GM19467 (cell line): ENCODE measurements at regions not wholly inside any gene's neighbourhood (a gene's known extent, or its start where the extent isn't known, plus 50 kb on each side); places are given as distances from the start of the nearest gene placed in this dataset.
"Not testable (repeated sequence)": the region's sequence is repeated elsewhere in the genome, so short reads cannot be mapped to it uniquely, and the experiment has no call there.

Experiments used
- ATAC-seq: cut with Tn5 transposase; IDR thresholded peaks from one replicate; pipeline ENCODE4 v1.9.1; 2021; ENCODE audit warnings: mild to moderate bottlenecking, moderate library complexity; ENCODE audit not compliant: unreplicated experiment

- no peak for ATAC-seq
Observed at GRCh38 chr2:12871694-12872315, 155.1 kb downstream of the TRIB2 start.

DNA sequence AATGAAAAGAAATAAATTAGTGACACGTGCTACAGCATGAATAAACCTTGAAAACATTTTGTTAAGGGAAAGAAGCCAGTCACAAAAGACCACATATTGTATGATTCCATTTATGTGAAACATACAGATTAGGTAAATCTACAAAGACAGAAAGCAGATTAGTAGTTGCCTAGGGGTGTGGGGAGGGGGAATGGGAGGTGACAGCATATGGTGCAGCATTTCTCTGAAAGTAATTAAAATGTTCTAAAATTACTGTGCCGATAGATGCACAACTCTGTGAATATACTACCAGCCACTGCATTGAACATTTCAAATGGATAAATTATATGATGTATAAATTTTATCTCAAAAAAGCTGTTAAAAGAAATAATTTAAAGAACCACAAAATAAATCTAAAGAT, 161.0 kb downstream of the TRIB2 start:
- ATAC-seq, result no peak

GRCh38 chr2:12879649-12880048, 162.9 kb downstream of the TRIB2 start:
- ATAC-seq, result no peak

GRCh38 chr2:12881952-12882351, 165.2 kb downstream of the TRIB2 start:
- ATAC-seq, result no peak

DNA sequence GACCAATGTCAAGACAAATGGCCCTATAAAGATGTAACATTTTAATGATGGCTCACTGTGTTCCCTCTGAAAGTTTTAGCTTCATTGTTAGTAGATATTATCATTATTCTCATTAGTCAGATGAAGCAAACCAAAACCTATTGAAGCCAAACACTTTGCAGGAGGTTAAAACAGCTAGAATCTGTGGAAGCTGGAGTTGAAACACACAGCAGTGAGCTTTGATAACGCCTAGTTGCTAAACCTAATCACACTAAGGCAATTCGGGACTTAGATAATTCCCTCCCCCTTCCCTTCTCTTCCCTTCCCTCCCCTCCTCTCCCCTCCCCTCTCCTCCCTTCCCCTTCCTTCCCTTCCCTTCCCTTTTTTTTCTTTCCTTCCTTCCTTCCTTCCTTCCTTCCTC, 165.7 kb downstream of the TRIB2 start:
- no peak for ATAC-seq

GRCh38 chr2:12883906-12884305, 167.2 kb downstream of the TRIB2 start:
- no peak for ATAC-seq

- ATAC-seq, result no peak
Observed at GRCh38 chr2:12884713-12885282, 168.1 kb downstream of the TRIB2 start.

GRCh38 chr2:12890066-12890465, 173.3 kb downstream of the TRIB2 start:
- ATAC-seq, result no peak

DNA sequence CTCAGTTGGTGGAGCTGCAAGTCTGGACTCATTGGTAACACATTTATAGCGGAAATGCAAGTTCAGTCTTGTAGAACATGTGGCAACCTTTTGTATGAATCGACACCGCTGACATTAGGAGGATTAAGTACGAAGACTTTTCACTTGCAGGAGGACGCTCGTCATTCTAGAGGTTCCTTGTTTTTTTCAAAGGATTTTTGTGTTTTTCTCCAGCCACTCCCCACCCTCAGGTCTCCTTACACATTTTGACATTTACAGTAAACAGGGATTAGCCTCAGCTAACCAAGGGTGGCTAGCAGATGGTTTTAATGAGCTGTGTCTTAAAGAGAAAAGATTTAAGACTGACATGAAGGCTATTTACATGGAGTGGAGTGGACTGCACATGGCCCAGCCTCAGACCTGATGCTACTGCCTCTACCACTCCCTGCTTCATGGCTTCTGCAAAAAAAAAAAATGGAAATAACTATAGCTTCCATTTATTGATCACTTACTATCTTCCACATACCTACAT, 173.8 kb downstream of the TRIB2 start:
- no peak for ATAC-seq

GRCh38 chr2:12895017-12895416, 178.3 kb downstream of the TRIB2 start:
- ATAC-seq, result no peak

- ATAC-seq, result no peak
Observed at GRCh38 chr2:12896318-12896982, 179.7 kb downstream of the TRIB2 start.

- no peak for ATAC-seq
Observed at GRCh38 chr2:12897181-12897580, 180.4 kb downstream of the TRIB2 start.

- ATAC-seq, result no peak
Observed at GRCh38 chr2:12903272-12903671, 186.5 kb downstream of the TRIB2 start.

- ATAC-seq, result no peak
Observed at GRCh38 chr2:12910431-12910830, 193.7 kb downstream of the TRIB2 start.

GRCh38 chr2:12915787-12916186, 199.1 kb downstream of the TRIB2 start:
- no peak for ATAC-seq

- ATAC-seq, result no peak
Observed at GRCh38 chr2:12918138-12918834, 201.6 kb downstream of the TRIB2 start.

DNA sequence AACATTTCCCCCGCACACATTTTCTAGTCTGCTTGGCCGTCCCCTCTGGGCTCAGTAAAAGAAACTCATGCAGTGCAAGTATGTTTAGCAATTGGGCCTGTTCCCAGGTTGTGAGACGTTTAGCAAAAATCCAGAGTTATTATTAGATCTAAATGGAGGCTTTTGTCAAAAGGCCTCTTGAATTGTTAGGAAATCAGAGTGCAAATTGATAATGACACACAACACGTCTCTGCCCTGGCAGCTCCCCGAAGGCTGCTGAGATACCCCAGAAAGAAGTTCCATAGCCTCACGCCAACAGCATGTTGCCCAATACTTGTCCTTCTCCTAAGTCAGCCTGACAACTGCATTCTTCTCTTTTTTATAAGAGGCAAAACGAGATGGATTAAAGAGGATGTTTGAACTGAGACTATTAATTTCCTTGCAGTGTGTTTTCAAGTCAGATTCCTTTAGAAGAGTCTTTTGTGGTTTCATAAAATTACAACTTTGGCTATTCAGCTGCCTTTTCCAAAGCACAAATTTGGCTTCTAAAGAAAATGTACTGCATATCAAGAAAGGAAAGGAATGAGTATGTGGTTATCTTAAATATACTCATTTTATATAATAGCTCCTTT, 202.2 kb downstream of the TRIB2 start:
- no peak for ATAC-seq

DNA sequence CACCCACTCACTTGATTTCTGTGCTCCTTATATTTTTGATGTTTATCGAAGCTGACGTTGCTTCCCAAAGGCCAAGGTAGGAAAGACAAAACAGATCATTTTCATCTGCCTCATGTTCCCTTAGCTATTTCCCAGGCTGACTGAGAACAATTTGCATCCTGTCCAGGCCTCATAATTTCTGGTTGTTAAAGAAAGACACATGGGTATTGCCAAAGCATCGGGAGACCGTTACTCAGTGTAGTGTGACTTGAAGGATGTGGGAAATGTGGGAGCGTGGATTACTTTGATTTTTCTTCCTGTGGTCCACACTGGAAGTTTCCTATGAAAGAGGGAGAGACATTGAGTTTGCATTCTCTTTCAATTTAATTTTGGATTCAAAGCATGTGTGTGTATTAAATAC, 204.6 kb downstream of the TRIB2 start:
- no peak for ATAC-seq

GRCh38 chr2:12923907-12924610, 207.3 kb downstream of the TRIB2 start:
- no peak for ATAC-seq

GRCh38 chr2:12926641-12927040, 209.9 kb downstream of the TRIB2 start:
- ATAC-seq, result not testable (repeated sequence)
